Transverse colon (tissue), 4 donors: ENCODE measurements at regions not wholly inside any gene's neighbourhood (a gene's known extent, or its start where the extent isn't known, plus 50 kb on each side); places are given as distances from the start of the nearest gene placed in this dataset.

Source experiments
- DNase-seq: peaks from one replicate; pipeline ENCODE4 v3.0.0-alpha.2; 2019
- H3K27ac ChIP-seq, 4 donors: fragments of 200-600 bp; sonication (generic); 2 replicates each; pipeline ENCODE4 v1.5.1; 2016 to 2018; ENCODE audit warnings: inconsistent platforms in 4 of 4
- H3K27me3 ChIP-seq: fragments of 200-600 bp; sonication (generic); 2 replicates; pipeline ENCODE4 v1.5.1; 2017; ENCODE audit warnings: inconsistent platforms
- H3K36me3 ChIP-seq, 4 donors: fragments of 200-600 bp; sonication (generic); 2 replicates each; pipeline ENCODE4 v1.5.1; 2017 to 2019; ENCODE audit warnings: inconsistent platforms in 4 of 4
- H3K4me1 ChIP-seq, 4 donors: fragments of 200-600 bp; sonication (generic); 2 replicates each; pipeline ENCODE4 v1.5.1; 2017 to 2020; ENCODE audit warnings: inconsistent platforms in 4 of 4
- H3K4me3 ChIP-seq, 4 donors: fragments of 200-600 bp; sonication (generic); 1 replicate in 1 of 4; 2 replicates in 3 of 4; pipeline versions ENCODE4 v1.5.1 to v1.6.1; 2017 to 2019; ENCODE audit warnings: inconsistent platforms in 4 of 4
- H3K9me3 ChIP-seq, 2 donors: fragments of 200-600 bp; sonication (generic); 2 replicates each; pipeline ENCODE4 v1.5.1; 2017 to 2019; ENCODE audit warnings: inconsistent platforms in 2 of 2
- EP300 ChIP-seq: sonication (generic); formaldehyde crosslinking; IDR thresholded peaks from one replicate; pipeline ENCODE4 v1.6.1; 2017; ENCODE audit warnings: antibody characterized with exemption, low read depth
- POLR2A ChIP-seq: fragments of 450-650 bp; IDR thresholded peaks from one replicate; pipeline ENCODE4 v1.6.1; 2016; ENCODE audit warnings: antibody characterized with exemption, mild to moderate bottlenecking, moderate library complexity
- POLR2AphosphoS5 ChIP-seq, 3 donors: sonication (generic); formaldehyde crosslinking; IDR thresholded peaks; one replicate each; pipeline ENCODE4 v1.6.1; 2016; ENCODE audit warnings: antibody characterized with exemption in 3 of 3
- WGBS, 2 donors: methylation state at CpG; one replicate each; pipeline ENCODE4 v1.1.5; 2018; ENCODE audit warnings: low coverage in 1 of 2; 5-methylcytosine and 5-hydroxymethylcytosine counted together
- in situ Hi-C, 4 donors: fragments of 200-750 bp; cut with MboI; loops; one replicate each; pipeline versions ENCODE4 v1.15.0 to v1.15.1; 2017; ENCODE audit warnings: low sequenced_read_pairs in 3 of 4, low pct_ligation_motif_present in 1 of 4, low pct_unique_long_range_greater_than_20kb in 1 of 4
- intact Hi-C: fragments of 100-400 bp; cut with DNase I; formaldehyde crosslinking; loops from one replicate; pipeline ENCODE4 v1.15.1; 2023; ENCODE audit warnings: low total_unique reads
- TF ChIP-seq, protein P1 (sequence below), 5 experiments: fragments of 200-600 bp in 3 of 5; fragments of 450-650 bp in 2 of 5; sonication (generic) in 3 of 5; IDR thresholded peaks; 1 replicate in 2 of 5; 2 replicates in 3 of 5; pipeline ENCODE4 v1.5.1; 2016 to 2017; ENCODE audit warnings: antibody characterized with exemption in 5 of 5, inconsistent platforms in 3 of 5, mild to moderate bottlenecking in 2 of 5, moderate library complexity in 1 of 5

DNA sequence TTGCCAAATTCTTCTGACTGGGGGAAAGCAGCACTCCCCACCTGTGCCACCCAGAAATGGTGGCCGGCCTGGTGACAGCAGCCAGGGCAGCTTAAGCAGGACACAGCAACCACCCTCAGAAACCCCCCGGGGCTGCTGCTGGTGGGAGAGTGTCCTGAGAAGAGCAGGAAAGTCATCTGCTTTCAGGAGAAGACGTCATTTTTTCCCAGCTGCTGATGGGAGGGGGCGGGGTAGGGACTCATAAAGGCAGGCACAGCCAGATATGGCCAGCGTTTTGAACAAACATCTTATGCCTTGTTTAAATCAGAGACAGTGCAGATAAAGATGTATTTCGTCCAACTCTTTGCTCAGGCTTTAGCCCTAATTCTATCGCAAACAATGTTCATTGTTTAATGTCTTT lies 139.5 kb downstream of the LRRC30 start:
- Histone ChIP-seq H3K27ac (peak overlapping the region; percentile 44 to 75 (median 62)), H3K27me3 (no peaks in the 10 kb centered on the region), H3K4me1 (peaks cover 0 to 13% (median 2%) of the 10 kb centered on the region in 4 donors), H3K36me3 (no peaks in the 10 kb centered on the region), H3K9me3 (no peaks in the 10 kb centered on the region), H3K4me3 (no peak overlapping the region)
- intact Hi-C loops: no loop called here
- in situ Hi-C loops: no loop called here
- 17 to 28% methylated on average over 2 to 7 of the region's 7 CpGs for WGBS, 2 donors
- TF ChIP-seq EP300: no peak
- TF ChIP-seq, protein P1, sequence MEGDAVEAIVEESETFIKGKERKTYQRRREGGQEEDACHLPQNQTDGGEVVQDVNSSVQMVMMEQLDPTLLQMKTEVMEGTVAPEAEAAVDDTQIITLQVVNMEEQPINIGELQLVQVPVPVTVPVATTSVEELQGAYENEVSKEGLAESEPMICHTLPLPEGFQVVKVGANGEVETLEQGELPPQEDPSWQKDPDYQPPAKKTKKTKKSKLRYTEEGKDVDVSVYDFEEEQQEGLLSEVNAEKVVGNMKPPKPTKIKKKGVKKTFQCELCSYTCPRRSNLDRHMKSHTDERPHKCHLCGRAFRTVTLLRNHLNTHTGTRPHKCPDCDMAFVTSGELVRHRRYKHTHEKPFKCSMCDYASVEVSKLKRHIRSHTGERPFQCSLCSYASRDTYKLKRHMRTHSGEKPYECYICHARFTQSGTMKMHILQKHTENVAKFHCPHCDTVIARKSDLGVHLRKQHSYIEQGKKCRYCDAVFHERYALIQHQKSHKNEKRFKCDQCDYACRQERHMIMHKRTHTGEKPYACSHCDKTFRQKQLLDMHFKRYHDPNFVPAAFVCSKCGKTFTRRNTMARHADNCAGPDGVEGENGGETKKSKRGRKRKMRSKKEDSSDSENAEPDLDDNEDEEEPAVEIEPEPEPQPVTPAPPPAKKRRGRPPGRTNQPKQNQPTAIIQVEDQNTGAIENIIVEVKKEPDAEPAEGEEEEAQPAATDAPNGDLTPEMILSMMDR (IDR thresholded peaks at IDR 0.05): no peak
- TF ChIP-seq POLR2A: no peak
- no peak for TF ChIP-seq POLR2AphosphoS5 (IDR thresholded peaks at IDR 0.05)
- no peak for DNase-seq

DNA sequence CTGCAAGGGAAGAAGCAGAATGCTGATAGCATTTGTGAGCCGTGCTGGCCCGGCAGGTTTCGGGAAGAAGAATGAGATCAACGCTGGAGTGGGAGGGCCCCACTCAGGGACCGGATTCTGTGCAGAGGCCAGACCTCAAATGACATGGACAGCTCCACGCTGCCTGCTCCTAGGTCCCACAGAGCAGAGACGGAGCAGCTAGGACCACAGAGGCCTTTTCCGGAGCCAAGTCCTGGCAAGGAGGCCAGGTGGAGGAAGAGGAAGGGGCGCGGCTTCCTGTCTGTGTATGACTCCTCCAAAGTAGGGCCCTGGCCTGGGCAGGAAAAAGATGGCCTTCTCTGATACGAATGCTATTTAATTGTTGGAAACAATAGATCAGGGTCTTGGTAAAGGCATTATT lies 139.9 kb downstream of the LRRC30 start:
- no peaks in the 10 kb centered on the region for H3K9me3 ChIP-seq
- H3K4me3 ChIP-seq: no peak overlapping the region
- intact Hi-C loops: no loop called here
- DNase-seq: no peak
- no peaks in the 10 kb centered on the region for H3K27me3 ChIP-seq
- WGBS, 2 donors: 40 to 83% methylated on average over 1 to 11 of the region's 11 CpGs
- in situ Hi-C loops: no loop called here
- H3K27ac ChIP-seq: peak overlapping the region in 3 of 4 donors; percentile 44 to 75 (median 57)
- no peaks in the 10 kb centered on the region for H3K36me3 ChIP-seq
- no peak for TF ChIP-seq EP300
- TF ChIP-seq POLR2A: no peak
- TF ChIP-seq POLR2AphosphoS5 (IDR thresholded peaks at IDR 0.05): no peak
- TF ChIP-seq, protein P1 (IDR thresholded peaks at IDR 0.05): no peak
- H3K4me1 ChIP-seq: peaks cover 0 to 13% (median 2%) of the 10 kb centered on the region in 4 donors

DNA sequence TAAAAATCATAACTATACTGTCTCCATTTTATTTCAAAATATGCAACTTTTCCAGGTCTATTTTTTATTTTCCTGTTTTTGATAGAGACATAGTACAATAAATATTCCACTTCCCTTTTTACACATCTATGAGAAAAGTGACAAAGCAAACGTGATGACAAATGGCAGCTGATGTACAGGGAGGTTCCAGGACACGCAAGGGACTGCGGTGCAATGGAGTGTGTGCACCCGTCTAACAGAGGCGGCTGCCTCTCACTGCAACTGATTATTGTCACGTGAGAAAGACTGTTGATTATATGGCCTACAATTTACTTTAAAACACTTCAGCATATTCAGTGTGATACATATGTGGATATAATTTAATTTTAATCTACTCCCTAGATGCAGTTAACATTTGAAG lies 142.6 kb downstream of the LRRC30 start:
- Histone ChIP-seq H3K4me3 (no peak overlapping the region), H3K27me3 (no peaks in the 10 kb centered on the region), H3K36me3 (no peaks in the 10 kb centered on the region), H3K4me1 (peaks cover 0 to 13% (median 2%) of the 10 kb centered on the region in 4 donors), H3K9me3 (peaks cover 0 to 5% of the 10 kb centered on the region in 2 donors), H3K27ac (no peak overlapping the region)
- 68 to 73% methylated on average over 6 of the region's 6 CpGs for WGBS, 2 donors
- in situ Hi-C loops (no loop called here), intact Hi-C loops (no loop called here)
- TF ChIP-seq POLR2A (no peak), POLR2AphosphoS5 (IDR thresholded peaks at IDR 0.05) (no peak), EP300 (no peak)
- TF ChIP-seq, protein P1 (IDR thresholded peaks at IDR 0.05): no peak
- no peak for DNase-seq

DNA sequence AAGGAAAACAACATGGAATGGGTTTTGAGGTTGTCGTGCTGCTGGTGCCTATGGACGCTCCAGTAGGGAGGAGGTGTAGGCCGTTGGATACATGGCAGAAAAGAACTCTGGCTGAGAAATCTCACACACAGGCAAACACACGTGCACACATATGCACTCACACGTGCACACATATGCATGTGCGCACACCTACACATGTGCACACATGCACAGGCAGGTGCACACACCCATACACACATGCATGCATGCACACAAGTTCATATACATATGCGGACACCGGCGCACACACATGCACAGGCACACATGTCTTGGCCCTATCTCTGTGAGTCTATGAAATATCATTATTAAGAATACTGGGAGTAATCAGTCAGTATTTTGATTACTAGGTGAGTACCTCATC lies 150.4 kb downstream of the LRRC30 start:
- Histone ChIP-seq H3K27me3 (no peaks in the 10 kb centered on the region), H3K27ac (no peak overlapping the region), H3K9me3 (peaks cover 0 to 5% of the 10 kb centered on the region in 2 donors), H3K4me1 (no peaks in the 10 kb centered on the region), H3K36me3 (no peaks in the 10 kb centered on the region), H3K4me3 (no peak overlapping the region)
- in situ Hi-C loops (loop anchor here in 1 of 4 donors (25.0 kb wide), 1 partner anchor 94 kb away; no protein-coding TSS in a partner anchor), intact Hi-C loops (no loop called here)
- DNase-seq: no peak
- WGBS, 2 donors: 88 to 92% methylated on average over 6 to 9 of the region's 9 CpGs
- TF ChIP-seq POLR2AphosphoS5 (IDR thresholded peaks at IDR 0.05) (no peak), POLR2A (no peak), EP300 (no peak)
- TF ChIP-seq, protein P1 (IDR thresholded peaks at IDR 0.05): no peak
